ENCODE measurements at regions not wholly inside any gene's neighbourhood (a gene's known extent, or its start where the extent isn't known, plus 50 kb on each side); places are given as distances from the start of the nearest gene placed in this dataset.

GRCh38 chr13:50548586-50548985 lies 294.9 kb downstream of the DLEU7 start:
- DNase-seq = no peak
- H3K27ac ChIP-seq = no peak overlapping the region
- H3K4me3 ChIP-seq = no peak overlapping the region
- no peaks in the 10 kb centered on the region for H3K9me3 ChIP-seq
- intact Hi-C loops (cut with DNase I; ENCODE audit: low total_unique reads) = no loop called here
- no peaks in the 10 kb centered on the region for H3K27me3 ChIP-seq
- H3K4me1 ChIP-seq = no peaks in the 10 kb centered on the region
- 87 to 94% (median 90%) methylated on average over 2 of the region's 2 CpGs for WGBS, 5 donors
- no peak for TF ChIP-seq CTCF (IDR thresholded peaks at IDR 0.05)
- TF ChIP-seq POLR2A (IDR thresholded peaks at IDR 0.05) = no peak
- TF ChIP-seq POLR2AphosphoS5 (IDR thresholded peaks at IDR 0.05) = no peak
- no peak for TF ChIP-seq EP300 (IDR thresholded peaks at IDR 0.05)
- H3K36me3 ChIP-seq = no peaks in the 10 kb centered on the region

GRCh38 chr13:50549221-50549942 lies 294.1 kb downstream of the DLEU7 start:
- 87 to 94% (median 89%) methylated on average over 4 of the region's 4 CpGs for WGBS, 5 donors
- Histone ChIP-seq H3K4me3 (no peak overlapping the region), H3K27me3 (no peaks in the 10 kb centered on the region), H3K4me1 (no peaks in the 10 kb centered on the region), H3K36me3 (no peaks in the 10 kb centered on the region), H3K27ac (no peak overlapping the region), H3K9me3 (no peaks in the 10 kb centered on the region)
- TF ChIP-seq EP300 (IDR thresholded peaks at IDR 0.05) (no peak), CTCF (IDR thresholded peaks at IDR 0.05) (no peak), POLR2A (IDR thresholded peaks at IDR 0.05) (no peak), POLR2AphosphoS5 (IDR thresholded peaks at IDR 0.05) (no peak)
- no peak for DNase-seq
- intact Hi-C loops (cut with DNase I; ENCODE audit: low total_unique reads) = no loop called here

- TF ChIP-seq POLR2AphosphoS5 (IDR thresholded peaks at IDR 0.05) = no peak
- no peak for TF ChIP-seq POLR2A (IDR thresholded peaks at IDR 0.05)
- TF ChIP-seq EP300 (IDR thresholded peaks at IDR 0.05) = no peak
- no peak for TF ChIP-seq CTCF (IDR thresholded peaks at IDR 0.05)
- Histone ChIP-seq H3K4me3 (no peak overlapping the region), H3K27me3 (no peaks in the 10 kb centered on the region), H3K36me3 (no peaks in the 10 kb centered on the region), H3K9me3 (no peaks in the 10 kb centered on the region), H3K4me1 (no peaks in the 10 kb centered on the region), H3K27ac (no peak overlapping the region)
- 86 to 97% (median 92%) methylated on average over 1 of the region's 1 CpG for WGBS, 5 donors
- no peak for DNase-seq
- intact Hi-C loops (cut with DNase I; ENCODE audit: low total_unique reads) = no loop called here
Measured at GRCh38 chr13:50550151-50550550, 293.3 kb downstream of the DLEU7 start.

- H3K27me3 ChIP-seq = no peaks in the 10 kb centered on the region
- intact Hi-C loops (cut with DNase I; ENCODE audit: low total_unique reads) = no loop called here
- H3K4me3 ChIP-seq = no peak overlapping the region
- no peak for TF ChIP-seq POLR2A (IDR thresholded peaks at IDR 0.05)
- no peak overlapping the region for H3K27ac ChIP-seq
- no peaks in the 10 kb centered on the region for H3K4me1 ChIP-seq
- H3K36me3 ChIP-seq = no peaks in the 10 kb centered on the region
- 68 to 83% (median 69%) methylated on average over 1 of the region's 1 CpG for WGBS, 5 donors
- no peak for DNase-seq
- no peaks in the 10 kb centered on the region for H3K9me3 ChIP-seq
Measured at GRCh38 chr13:50552424-50552966, 291.0 kb downstream of the DLEU7 start.

- no peak for DNase-seq
- Histone ChIP-seq H3K9me3 (peaks cover 0 to 7% (median 2%) of the 10 kb centered on the region in 4 donors), H3K4me3 (no peak overlapping the region), H3K36me3 (no peaks in the 10 kb centered on the region), H3K27ac (no peak overlapping the region), H3K27me3 (no peaks in the 10 kb centered on the region), H3K4me1 (no peaks in the 10 kb centered on the region)
- no peak for TF ChIP-seq POLR2AphosphoS5 (IDR thresholded peaks at IDR 0.05)
- TF ChIP-seq CTCF (IDR thresholded peaks at IDR 0.05) = no peak
- no peak for TF ChIP-seq POLR2A (IDR thresholded peaks at IDR 0.05)
- TF ChIP-seq EP300 (IDR thresholded peaks at IDR 0.05) = no peak
- intact Hi-C loops (cut with DNase I; ENCODE audit: low total_unique reads) = no loop called here
Measured at GRCh38 chr13:50561739-50562138, 281.8 kb downstream of the DLEU7 start.
